ENCODE measurements at regions not wholly inside any gene's neighbourhood (a gene's known extent, or its start where the extent isn't known, plus 50 kb on each side); places are given as distances from the start of the nearest gene placed in this dataset.
"Not testable (repeated sequence)": the region's sequence is repeated elsewhere in the genome, so short reads cannot be mapped to it uniquely, and the experiment has no call there.

- no peak for DNase-seq (ENCODE audit: low read depth in 1 of 2, low spot score in 1 of 2)
Measured at GRCh38 chr7:140283472-140283871, 106.7 kb upstream of the KDM7A start.

- no peak for DNase-seq (ENCODE audit: low read depth in 1 of 2, low spot score in 1 of 2)
Measured at GRCh38 chr7:140281960-140282359, 105.2 kb upstream of the KDM7A start.

- DNase-seq (ENCODE audit: low read depth in 1 of 2, low spot score in 1 of 2): no peak
Measured at GRCh38 chr7:140281255-140281654, 104.5 kb upstream of the KDM7A start.

GRCh38 chr7:140276001-140276400, 99.2 kb upstream of the KDM7A start:
- no peak for DNase-seq (ENCODE audit: low read depth in 1 of 2, low spot score in 1 of 2)

GRCh38 chr7:140275069-140275965, 98.5 kb upstream of the KDM7A start:
- no peak for DNase-seq (ENCODE audit: low read depth in 1 of 2, low spot score in 1 of 2)

- no peak for DNase-seq (ENCODE audit: low read depth in 1 of 2, low spot score in 1 of 2)
Measured at GRCh38 chr7:140273417-140273816, 96.6 kb upstream of the KDM7A start.

- not testable (repeated sequence) for DNase-seq (ENCODE audit: low read depth in 1 of 2, low spot score in 1 of 2)
Measured at GRCh38 chr7:140271643-140271968, 94.8 kb upstream of the KDM7A start.

- DNase-seq (ENCODE audit: low read depth in 1 of 2, low spot score in 1 of 2): no peak
Measured at GRCh38 chr7:140269004-140269638, 92.3 kb upstream of the KDM7A start.

- no peak for DNase-seq (ENCODE audit: low read depth in 1 of 2, low spot score in 1 of 2)
Measured at GRCh38 chr7:140267381-140268226, 90.8 kb upstream of the KDM7A start.

GRCh38 chr7:140263277-140263676, 86.5 kb upstream of the KDM7A start:
- DNase-seq (ENCODE audit: low read depth in 1 of 2, low spot score in 1 of 2): peak in 1 of 2 donors; percentile 19

- DNase-seq (ENCODE audit: low read depth in 1 of 2, low spot score in 1 of 2): no peak
Measured at GRCh38 chr7:140262242-140262903, 85.6 kb upstream of the KDM7A start.

- no peak for DNase-seq (ENCODE audit: low read depth in 1 of 2, low spot score in 1 of 2)
Measured at GRCh38 chr7:140261522-140261921, 84.7 kb upstream of the KDM7A start.

GRCh38 chr7:140261105-140261486, 84.3 kb upstream of the KDM7A start:
- no peak for DNase-seq (ENCODE audit: low read depth in 1 of 2, low spot score in 1 of 2)

- DNase-seq (ENCODE audit: low read depth in 1 of 2, low spot score in 1 of 2): no peak
Measured at GRCh38 chr7:140260352-140261104, 83.7 kb upstream of the KDM7A start.

GRCh38 chr7:140257278-140257677, 80.5 kb upstream of the KDM7A start:
- not testable (repeated sequence) for DNase-seq (ENCODE audit: low read depth in 1 of 2, low spot score in 1 of 2)

- DNase-seq (ENCODE audit: low read depth in 1 of 2, low spot score in 1 of 2): not testable (repeated sequence)
Measured at GRCh38 chr7:140254976-140255375, 78.2 kb upstream of the KDM7A start.

- DNase-seq (ENCODE audit: low read depth in 1 of 2, low spot score in 1 of 2): no peak
Measured at GRCh38 chr7:140249036-140249806, 72.4 kb upstream of the KDM7A start.

- no peak for DNase-seq (ENCODE audit: low read depth in 1 of 2, low spot score in 1 of 2)
Measured at GRCh38 chr7:140247559-140247958, 70.8 kb upstream of the KDM7A start.

- no peak for DNase-seq (ENCODE audit: low read depth in 1 of 2, low spot score in 1 of 2)
Measured at GRCh38 chr7:140245611-140246105, 68.9 kb upstream of the KDM7A start.

All from activated CD4-positive, alpha-beta T cell treated with anti-CD3 and anti-CD28 coated beads, Interleukin-2, amount 50 U/mL, for 24 hours (primary cell).